B cell (primary cell): ENCODE measurements at regions not wholly inside any gene's neighbourhood (a gene's known extent, or its start where the extent isn't known, plus 50 kb on each side); places are given as distances from the start of the nearest gene placed in this dataset.
"Not testable (repeated sequence)": the region's sequence is repeated elsewhere in the genome, so short reads cannot be mapped to it uniquely, and the experiment has no call there.

Experiments
- ATAC-seq: fragments of 200-7000 bp; cut with Tn5 transposase; one replicate; pipeline ENCODE4 v1.10.0; 2021; ENCODE audit warnings: low read depth, mild to moderate bottlenecking, moderate number of reproducible peaks, moderate library complexity
- CTCF ChIA-PET: fragments of 350-600 bp; sonication (Branson Sonifier 250); formaldehyde crosslinking; loops from one replicate; lab custom pipeline; 2021; ENCODE audit warnings: antibody characterized with exemption, inconsistent platforms; lab: Charles Lee
- POLR2A ChIA-PET: fragments of 350-600 bp; sonication (Branson Sonifier 250); formaldehyde crosslinking; loops from one replicate; lab custom pipeline; 2021; ENCODE audit warnings: antibody characterized with exemption; lab: Charles Lee
- DNase-seq: peaks from one replicate; pipeline ENCODE4 v3.0.0; 2013
- H2AFZ ChIP-seq: 2 replicates; pipeline ENCODE4 v1.6.1; 2012; ENCODE audit warnings: mild to moderate bottlenecking, low read depth, low read length; ENCODE audit not compliant: insufficient read depth, poor library complexity, severe bottlenecking
- H3K27ac ChIP-seq, 2 donors: 1 replicate in 1 of 2; 2 replicates in 1 of 2; pipeline ENCODE4 v1.5.1; 2012 to 2013; ENCODE audit warnings: low read length in 2 of 2, mild to moderate bottlenecking in 2 of 2, moderate library complexity in 1 of 2
- H3K27me3 ChIP-seq, 4 experiments: fragments of 200-600 bp in 1 of 4; sonication (generic) in 1 of 4; replicated peaks in 1 of 4; 1 replicate in 2 of 4; 2 replicates in 2 of 4; pipeline versions ENCODE4 v1.6.1 to v1.7.0; 2013 to 2016; ENCODE audit warnings: low read length in 3 of 4, mild to moderate bottlenecking in 2 of 4, mixed read lengths in 1 of 4, moderate library complexity in 1 of 4; ENCODE audit not compliant: insufficient read depth in 4 of 4, control insufficient read depth in 3 of 4; ENCODE audit errors: control extremely low read depth in 1 of 4
- H3K36me3 ChIP-seq, 2 experiments: replicated peaks in 1 of 2; 1 replicate in 1 of 2; 2 replicates in 1 of 2; pipeline versions ENCODE4 v1.6.1 to v1.7.1; 2013; ENCODE audit warnings: low read length in 1 of 2; ENCODE audit not compliant: insufficient read depth in 2 of 2, control insufficient read depth in 1 of 2; ENCODE audit errors: control extremely low read depth in 1 of 2, extremely low read depth in 1 of 2
- H3K4me1 ChIP-seq, 2 donors: fragments of 200-600 bp in 1 of 2; sonication (generic) in 1 of 2; 1 replicate in 1 of 2; 2 replicates in 1 of 2; pipeline versions ENCODE4 v1.5.1 to v1.6.1; 2013 to 2017; ENCODE audit warnings: low read length in 2 of 2; ENCODE audit not compliant: control insufficient read depth in 2 of 2, insufficient read depth in 2 of 2
- H3K4me2 ChIP-seq: replicated peaks from 2 replicates; pipeline ENCODE3; 2012; ENCODE audit warnings: mild to moderate bottlenecking, low read depth, low read length; ENCODE audit not compliant: poor library complexity, severe bottlenecking
- H3K4me3 ChIP-seq, 5 experiments: fragments of 200-600 bp in 1 of 5; sonication (generic) in 1 of 5; 1 replicate in 3 of 5; 2 replicates in 2 of 5; pipeline versions ENCODE4 v1.5.1 to v1.7.0; 2011 to 2016; ENCODE audit warnings: low read length in 4 of 5, mild to moderate bottlenecking in 4 of 5, low read depth in 2 of 5, control low read depth in 1 of 5, moderate library complexity in 1 of 5; ENCODE audit not compliant: insufficient read depth in 1 of 5; ENCODE audit errors: control extremely low read depth in 1 of 5, extremely low read depth in 1 of 5
- H3K79me2 ChIP-seq: fragments of 200-600 bp; sonication (generic); one replicate; pipeline ENCODE4 v1.6.0; 2016; ENCODE audit warnings: low read length; ENCODE audit not compliant: control insufficient read depth, insufficient read depth
- H3K9ac ChIP-seq: fragments of 200-600 bp; sonication (generic); 2 replicates; pipeline ENCODE4 v1.6.1; 2017; ENCODE audit warnings: mild to moderate bottlenecking, low read length, moderate library complexity
- H3K9me3 ChIP-seq, 3 donors: one replicate each; pipeline versions ENCODE4 v1.6.1 to v1.7.1; 2013; ENCODE audit warnings: low read length in 2 of 3; ENCODE audit not compliant: control insufficient read depth in 2 of 3, insufficient read depth in 1 of 3; ENCODE audit errors: control extremely low read depth in 1 of 3
- H4K20me1 ChIP-seq: 2 replicates; pipeline ENCODE4 v1.6.0; 2012; ENCODE audit warnings: mild to moderate bottlenecking, low read length; ENCODE audit not compliant: insufficient read depth, control insufficient read depth, poor library complexity, severe bottlenecking
- H3K27ac Mint-ChIP-seq: one replicate; pipeline ENCODE4 v1.8.0; 2021; ENCODE audit warnings: mixed read lengths
- H3K27me3 Mint-ChIP-seq: one replicate; pipeline ENCODE4 v1.8.0; 2021; ENCODE audit warnings: mixed read lengths
- H3K4me1 Mint-ChIP-seq: one replicate; pipeline ENCODE4 v1.8.0; 2021; ENCODE audit warnings: mixed read lengths
- H3K4me3 Mint-ChIP-seq: one replicate; pipeline ENCODE4 v1.8.0; 2021; ENCODE audit warnings: mixed read lengths
- H3K9me3 Mint-ChIP-seq: one replicate; pipeline ENCODE4 v1.8.0; 2022; ENCODE audit warnings: mixed read lengths; ENCODE audit not compliant: insufficient read depth
- CTCF ChIP-seq: fragments of 200-600 bp; IDR thresholded peaks from one replicate; pipeline ENCODE4 v1.8.0; 2022; ENCODE audit warnings: antibody characterized with exemption, mild to moderate bottlenecking
- EZH2 ChIP-seq: IDR thresholded peaks from 2 replicates; pipeline ENCODE4 v1.6.1; 2012; ENCODE audit warnings: borderline replicate concordance, low read depth, mild to moderate bottlenecking, moderate library complexity, low read length; ENCODE audit not compliant: insufficient read depth, poor library complexity, severe bottlenecking
- WGBS: methylation state at CpG from one replicate; pipeline ENCODE4 v1.1.5; 2013; ENCODE audit warnings: missing lambda C conversion rate; ENCODE audit not compliant: insufficient coverage; 5-methylcytosine and 5-hydroxymethylcytosine counted together
- intact Hi-C: fragments of 100-400 bp; cut with micrococcal nuclease; formaldehyde crosslinking; loops from one replicate; pipeline ENCODE4 v1.10.0; 2022

GRCh38 chr3:40949347-40949746 lies 250.0 kb upstream of the CTNNB1 start:
- H3K79me2 ChIP-seq, H3K4me3 ChIP-seq, intact Hi-C loops, POLR2A ChIA-PET, H2AFZ ChIP-seq, H4K20me1 ChIP-seq, H3K9ac ChIP-seq, H3K4me3 Mint-ChIP-seq, H3K9me3 ChIP-seq, H3K27ac ChIP-seq, ATAC-seq, H3K4me1 Mint-ChIP-seq, H3K9me3 Mint-ChIP-seq, H3K27ac Mint-ChIP-seq, CTCF ChIA-PET, H3K27me3 ChIP-seq, DNase-seq, H3K4me1 ChIP-seq, H3K4me2 ChIP-seq, H3K36me3 ChIP-seq: not testable (repeated sequence)
- H3K27me3 Mint-ChIP-seq, result peaks cover 12% of the 10 kb centered on the region
- 100% methylated on average over 1 of the region's 3 CpGs for WGBS

- H3K27ac ChIP-seq, result no peak overlapping the region
- Mint-ChIP-seq H3K27me3 (peaks cover 12% of the 10 kb centered on the region), H3K4me3 (no peak overlapping the region), H3K4me1 (no peaks in the 10 kb centered on the region), H3K9me3 (peaks cover 7% of the 10 kb centered on the region), H3K27ac (no peak overlapping the region)
- H3K79me2 ChIP-seq, result no peaks in the 10 kb centered on the region
- POLR2A ChIA-PET, result no interaction called here
- H4K20me1 ChIP-seq, result no peaks in the 10 kb centered on the region
- H3K36me3 ChIP-seq, result no peaks in the 10 kb centered on the region
- CTCF ChIA-PET, result no interaction called here
- no peaks in the 10 kb centered on the region for H3K4me1 ChIP-seq
- ATAC-seq (no peak), DNase-seq (no peak)
- no peak overlapping the region for H2AFZ ChIP-seq
- H3K9me3 ChIP-seq, result peaks cover 0 to 7% (median 7%) of the 10 kb centered on the region in 3 donors
- H3K4me2 ChIP-seq, result no peak overlapping the region
- H3K4me3 ChIP-seq, result no peak overlapping the region
- H3K27me3 ChIP-seq, result no peaks in the 10 kb centered on the region
- TF ChIP-seq EZH2, result no peak
- TF ChIP-seq CTCF, result no peak
- intact Hi-C loops, result no loop called here
- H3K9ac ChIP-seq, result no peak overlapping the region
Observed at GRCh38 chr3:40951636-40952035, 247.7 kb upstream of the CTNNB1 start.
